GM23338 (cell line): ENCODE measurements at regions not wholly inside any gene's neighbourhood (a gene's known extent, or its start where the extent isn't known, plus 50 kb on each side); places are given as distances from the start of the nearest gene placed in this dataset.

Experiments used
- ATAC-seq: fragments of 200-7000 bp; cut with Tn5 transposase; 3 replicates; pipeline ENCODE4 v1.9.1; 2020
- DNase-seq: peaks from one replicate; pipeline ENCODE4 v3.0.0-alpha.2; 2015; ENCODE audit warnings: low spot score
- H2AFZ ChIP-seq: fragments of 200-600 bp; sonication (generic); 2 replicates; pipeline ENCODE4 v1.8.0; 2016; ENCODE audit warnings: antibody characterized with exemption, mild to moderate bottlenecking, moderate library complexity
- H3F3A ChIP-seq: fragments of 200-600 bp; sonication (generic); replicated peaks from 2 replicates; pipeline ENCODE4 v1.8.0; 2017; ENCODE audit warnings: antibody characterized with exemption, mixed run types, low read depth
- H3K27ac ChIP-seq: fragments of 200-600 bp; sonication (generic); 2 replicates; pipeline ENCODE4 v1.6.1; 2016; ENCODE audit warnings: low read depth
- H3K27me3 ChIP-seq: fragments of 200-600 bp; sonication (generic); 2 replicates; pipeline ENCODE4 v1.8.0; 2016; ENCODE audit warnings: mild to moderate bottlenecking, mixed run types, moderate library complexity; ENCODE audit not compliant: insufficient read depth
- H3K36me3 ChIP-seq: fragments of 200-600 bp; sonication (generic); 2 replicates; pipeline ENCODE4 v1.8.0; 2016; ENCODE audit warnings: mild to moderate bottlenecking; ENCODE audit not compliant: insufficient read depth
- H3K4me1 ChIP-seq: fragments of 200-600 bp; sonication (generic); 2 replicates; pipeline ENCODE4 v1.8.0; 2016; ENCODE audit warnings: mild to moderate bottlenecking, moderate library complexity; ENCODE audit not compliant: insufficient read depth
- H3K4me2 ChIP-seq: fragments of 200-600 bp; sonication (generic); 2 replicates; pipeline ENCODE4 v1.7.1; 2017; ENCODE audit warnings: mixed run types
- H3K4me3 ChIP-seq: fragments of 200-600 bp; sonication (generic); 2 replicates; pipeline ENCODE4 v1.6.1; 2016; ENCODE audit warnings: mixed run types
- H3K79me2 ChIP-seq: fragments of 200-600 bp; sonication (generic); replicated peaks from 2 replicates; pipeline ENCODE4 v1.8.0; 2017; ENCODE audit warnings: mild to moderate bottlenecking; ENCODE audit not compliant: insufficient read depth
- H3K9me2 ChIP-seq: fragments of 200-600 bp; sonication (generic); 2 replicates; pipeline ENCODE4 v1.8.0; 2017; ENCODE audit not compliant: insufficient read depth
- H4K20me1 ChIP-seq: fragments of 200-600 bp; sonication (generic); replicated peaks from 2 replicates; pipeline ENCODE4 v1.8.0; 2017; ENCODE audit warnings: mild to moderate bottlenecking; ENCODE audit not compliant: insufficient read depth
- H3K27ac Mint-ChIP-seq: 2 replicates; pipeline ENCODE4 v1.8.0; 2020; ENCODE audit warnings: inconsistent platforms, mild to moderate bottlenecking, moderate library complexity, mixed read lengths
- H3K27me3 Mint-ChIP-seq: 3 replicates; pipeline ENCODE4 v1.8.0; 2022; ENCODE audit warnings: low read depth, mild to moderate bottlenecking, moderate library complexity, mixed read lengths, inconsistent platforms; ENCODE audit not compliant: insufficient read depth, poor library complexity
- H3K36me3 Mint-ChIP-seq: 3 replicates; pipeline ENCODE4 v1.8.0; 2021; ENCODE audit warnings: low read depth, mild to moderate bottlenecking, inconsistent platforms, moderate library complexity, mixed read lengths
- H3K4me1 Mint-ChIP-seq: 3 replicates; pipeline ENCODE4 v1.8.0; 2020; ENCODE audit warnings: mild to moderate bottlenecking, inconsistent platforms, mixed read lengths
- H3K4me3 Mint-ChIP-seq: 3 replicates; pipeline ENCODE4 v1.8.0; 2021; ENCODE audit warnings: moderate library complexity, mild to moderate bottlenecking, inconsistent platforms, mixed read lengths
- H3K9me3 Mint-ChIP-seq: 3 replicates; pipeline ENCODE4 v1.8.0; 2020; ENCODE audit warnings: moderate library complexity, mild to moderate bottlenecking, inconsistent platforms, mixed read lengths
- CREB1 ChIP-seq: fragments of 250-450 bp; sonication (Bioruptor Pico); IDR thresholded peaks from 2 replicates; pipeline ENCODE4 v1.5.0; 2020; ENCODE audit warnings: low read depth, mild to moderate bottlenecking, moderate library complexity
- CTCF ChIP-seq, 2 experiments: fragments of 200-600 bp in 1 of 2; sonication (generic) in 1 of 2; conservative IDR thresholded peaks; 2 replicates each; pipeline versions ENCODE4 v1.5.1 to v1.6.1; 2016 to 2017; ENCODE audit warnings: antibody characterized with exemption in 2 of 2, low read depth in 2 of 2, mild to moderate bottlenecking in 2 of 2, moderate library complexity in 1 of 2
- EZH2 ChIP-seq: fragments of 200-600 bp; sonication (generic); IDR thresholded peaks from one replicate; pipeline ENCODE4 v1.8.0; 2017; ENCODE audit warnings: antibody characterized with exemption, mild to moderate bottlenecking, low read depth; ENCODE audit not compliant: unreplicated experiment
- JUNB ChIP-seq: IDR thresholded peaks from one replicate; pipeline ENCODE4 v1.6.1; 2016; ENCODE audit warnings: antibody characterized with exemption; ENCODE audit not compliant: unreplicated experiment
- STAT1 ChIP-seq: IDR thresholded peaks from one replicate; pipeline ENCODE4 v1.6.1; 2016; ENCODE audit warnings: antibody characterized with exemption; ENCODE audit not compliant: unreplicated experiment
- ZNF114 ChIP-seq: fragments of 250-450 bp; sonication (Bioruptor Pico); IDR thresholded peaks from 2 replicates; pipeline ENCODE4 v1.5.0; 2020; ENCODE audit warnings: mild to moderate bottlenecking, moderate library complexity
- ZNF462 ChIP-seq: fragments of 250-450 bp; sonication (Bioruptor Pico); IDR thresholded peaks from 2 replicates; pipeline ENCODE4 v1.5.0; 2020; ENCODE audit warnings: mild to moderate bottlenecking, moderate library complexity

- TF ChIP-seq ZNF462 (CRISPR knock-in tag) (no peak), STAT1 (no peak), EZH2 (no peak), ZNF114 (CRISPR knock-in tag) (no peak), CTCF (conservative IDR thresholded peaks at IDR 0.05; ENCODE audit: low read depth in 2 of 2) (no peak)
Measured at GRCh38 chr15:35888815-35889214, 342.9 kb upstream of the DPH6 start (continued).

GRCh38 chr15:35907511-35907910 lies 361.5 kb upstream of the DPH6 start:
- Histone ChIP-seq H3K36me3 (no peaks in the 10 kb centered on the region), H2AFZ (no peak overlapping the region; the same call in 1 of the 2 replicates), H3K79me2 (no peaks in the 10 kb centered on the region), H3K9me2 (no peaks in the 10 kb centered on the region), H4K20me1 (no peaks in the 10 kb centered on the region), H3F3A (no peaks in the 10 kb centered on the region), H3K27me3 (no peaks in the 10 kb centered on the region), H3K27ac (no peak overlapping the region), H3K4me2 (no peak overlapping the region), H3K4me3 (no peak overlapping the region), H3K4me1 (no peaks in the 10 kb centered on the region)
- peaks cover 4% of the 10 kb centered on the region; the same call in 1 of the 3 replicates for H3K9me3 Mint-ChIP-seq
- H3K27me3 Mint-ChIP-seq: no peaks in the 10 kb centered on the region
- H3K4me1 Mint-ChIP-seq: no peaks in the 10 kb centered on the region
- ATAC-seq (no peak), DNase-seq (no peak)
- H3K36me3 Mint-ChIP-seq: no peaks in the 10 kb centered on the region
- no peak overlapping the region for H3K27ac Mint-ChIP-seq
- H3K4me3 Mint-ChIP-seq: no peak overlapping the region
- TF ChIP-seq STAT1: no peak
- TF ChIP-seq CREB1 (CRISPR knock-in tag): no peak
- no peak for TF ChIP-seq EZH2
- TF ChIP-seq JUNB: no peak
- no peak for TF ChIP-seq ZNF462 (CRISPR knock-in tag)
